ENCODE measurements at regions not wholly inside any gene's neighbourhood (a gene's known extent, or its start where the extent isn't known, plus 50 kb on each side); places are given as distances from the start of the nearest gene placed in this dataset.

DNA sequence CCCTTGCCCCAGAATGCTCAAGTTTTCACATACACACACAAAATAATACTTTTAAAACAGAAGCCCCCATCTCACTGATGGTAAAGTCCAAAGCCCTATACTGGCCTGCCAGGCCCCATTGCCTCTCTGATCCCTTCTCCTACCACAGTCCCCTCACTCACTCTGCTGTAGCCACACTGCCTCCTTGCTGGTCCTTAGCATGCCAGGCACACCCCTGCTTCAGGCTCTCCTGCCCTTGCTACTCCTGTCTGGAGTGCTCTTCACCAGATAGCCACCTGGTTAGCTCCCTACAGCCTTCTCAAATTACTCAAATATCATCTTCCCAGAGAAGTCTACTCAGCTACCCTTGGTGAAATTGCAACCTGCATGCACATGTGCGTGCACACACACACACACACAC is 177.5 kb downstream of the C5orf15 start:
- no peaks in the 10 kb centered on the region for H3K36me3 ChIP-seq (ENCODE audit: low read depth, missing control alignments)
- 88 to 96% methylated on average over 1 of the region's 1 CpG for WGBS, 2 donors
- DNase-seq, result no peak
- no peaks in the 10 kb centered on the region for H3K4me1 ChIP-seq
- no peak overlapping the region for H3K27ac ChIP-seq
- H3K4me3 ChIP-seq, result no peak overlapping the region
- TF ChIP-seq CTCF (IDR thresholded peaks at IDR 0.05), result no peak
- H3K27me3 ChIP-seq, result no peaks in the 10 kb centered on the region
- H3K9me3 ChIP-seq, result no peaks in the 10 kb centered on the region
- intact Hi-C loops (cut with DNase I; ENCODE audit: low total_unique reads), result no loop called here

GRCh38 chr5:133789428-133789827 is 177.1 kb upstream of the FSTL4 start:
- intact Hi-C loops (cut with DNase I; ENCODE audit: low total_unique reads), result no loop called here
- no peaks in the 10 kb centered on the region for H3K4me1 ChIP-seq
- H3K36me3 ChIP-seq (ENCODE audit: low read depth, missing control alignments), result no peaks in the 10 kb centered on the region

DNA sequence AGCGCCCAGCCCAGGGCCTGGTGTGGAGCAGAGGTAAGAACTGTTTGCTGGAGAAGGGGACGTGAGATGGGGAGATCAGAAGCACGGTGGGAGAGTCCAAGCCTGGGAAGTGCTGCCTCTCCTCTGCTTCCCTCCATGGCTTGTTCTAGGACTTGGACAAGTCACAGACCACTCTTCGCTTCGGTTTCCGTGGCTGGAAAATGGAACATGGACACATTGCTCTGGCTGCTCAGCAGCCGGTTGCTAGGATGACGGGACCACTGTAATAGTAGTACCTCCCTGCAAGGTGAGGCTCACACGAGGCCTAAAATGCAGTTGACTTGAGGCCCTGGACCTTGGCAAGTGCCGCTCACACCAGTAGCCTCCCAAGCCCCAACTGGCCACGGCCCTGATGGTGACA is 175.8 kb upstream of the FSTL4 start:
- Histone ChIP-seq H3K27me3 (no peaks in the 10 kb centered on the region), H3K36me3 (ENCODE audit: low read depth, missing control alignments) (no peaks in the 10 kb centered on the region), H3K4me3 (no peak overlapping the region), H3K4me1 (no peaks in the 10 kb centered on the region), H3K9me3 (no peaks in the 10 kb centered on the region), H3K27ac (no peak overlapping the region)
- intact Hi-C loops (cut with DNase I; ENCODE audit: low total_unique reads), result no loop called here
- no peak for TF ChIP-seq POLR2A (IDR thresholded peaks at IDR 0.05)
- TF ChIP-seq CTCF (IDR thresholded peaks at IDR 0.05), result no peak
- no peak for DNase-seq
- WGBS, 2 donors, result 93% methylated on average over 10 to 11 of the region's 11 CpGs

More at GRCh38 chr5:133789428-133789827, 177.1 kb upstream of the FSTL4 start:
- 83 to 87% methylated on average over 3 of the region's 3 CpGs for WGBS, 2 donors
- no peak overlapping the region for H3K4me3 ChIP-seq
- H3K27me3 ChIP-seq, result no peaks in the 10 kb centered on the region
- DNase-seq, result no peak
- H3K27ac ChIP-seq, result no peak overlapping the region
- no peaks in the 10 kb centered on the region for H3K9me3 ChIP-seq
- TF ChIP-seq POLR2A (IDR thresholded peaks at IDR 0.05) (no peak), CTCF (IDR thresholded peaks at IDR 0.05) (no peak)

- H3K9me3 ChIP-seq, result no peaks in the 10 kb centered on the region
- no peak for DNase-seq
- no peaks in the 10 kb centered on the region for H3K4me1 ChIP-seq
- no peak overlapping the region for H3K4me3 ChIP-seq
- H3K36me3 ChIP-seq (ENCODE audit: low read depth, missing control alignments), result no peaks in the 10 kb centered on the region
- WGBS, 2 donors, result 78 to 79% methylated on average over 4 of the region's 4 CpGs
- H3K27me3 ChIP-seq, result no peaks in the 10 kb centered on the region
- intact Hi-C loops (cut with DNase I; ENCODE audit: low total_unique reads), result no loop called here
- TF ChIP-seq POLR2A (IDR thresholded peaks at IDR 0.05) (no peak), CTCF (IDR thresholded peaks at IDR 0.05) (no peak)
- H3K27ac ChIP-seq, result no peak overlapping the region
Observed at GRCh38 chr5:133786420-133786819, 174.1 kb upstream of the FSTL4 start.

GRCh38 chr5:133785182-133785581 is 172.8 kb upstream of the FSTL4 start:
- Histone ChIP-seq H3K4me3 (no peak overlapping the region), H3K27ac (no peak overlapping the region), H3K9me3 (no peaks in the 10 kb centered on the region), H3K4me1 (no peaks in the 10 kb centered on the region), H3K36me3 (ENCODE audit: low read depth, missing control alignments) (no peaks in the 10 kb centered on the region), H3K27me3 (no peaks in the 10 kb centered on the region)
- WGBS, 2 donors, result 72 to 87% methylated on average over 3 of the region's 3 CpGs
- TF ChIP-seq POLR2A (IDR thresholded peaks at IDR 0.05), result no peak
- TF ChIP-seq CTCF (IDR thresholded peaks at IDR 0.05), result no peak
- intact Hi-C loops (cut with DNase I; ENCODE audit: low total_unique reads), result no loop called here
- no peak for DNase-seq

Data from testis (tissue), 2 donors.